PC-3 (cell line): ENCODE measurements at regions not wholly inside any gene's neighbourhood (a gene's known extent, or its start where the extent isn't known, plus 50 kb on each side); places are given as distances from the start of the nearest gene placed in this dataset.

Experiments used
- ATAC-seq: fragments of 200-7000 bp; cut with Tn5 transposase; 2 replicates; pipeline ENCODE4 v1.9.1; 2020; ENCODE audit warnings: mild to moderate bottlenecking, moderate library complexity
- BruUV-seq: library from RNA; stranded (reverse); fragments of 400-500 nt; replicated peaks from 2 replicates; lab custom pipeline; 2021; lab: Mats Ljungman, UMichigan
- CTCF ChIA-PET: fragments of 300-600 bp; sonication (Branson Sonifier 250); formaldehyde crosslinking; loops from one replicate; lab custom pipeline; 2022; ENCODE audit warnings: antibody characterized with exemption; lab: Charles Lee
- POLR2A ChIA-PET: fragments of 300-600 bp; sonication (Branson Sonifier 250); formaldehyde crosslinking; loops from one replicate; lab custom pipeline; 2022; ENCODE audit warnings: antibody characterized with exemption; ENCODE audit not compliant: unreplicated experiment; lab: Charles Lee
- DNase-seq: peaks from one replicate; pipeline ENCODE4 v3.0.0-alpha.2; 2015
- H2AFZ ChIP-seq: fragments of 300-600 bp; sonication (generic); 2 replicates; pipeline ENCODE4 v1.6.0; 2016; ENCODE audit warnings: antibody characterized with exemption, low read length
- H3F3A ChIP-seq: fragments of 300-600 bp; sonication (generic); one replicate; pipeline ENCODE4 v1.6.0; 2017; ENCODE audit warnings: antibody characterized with exemption, low read length, control low read depth, mild to moderate bottlenecking; ENCODE audit not compliant: unreplicated experiment
- H3K27ac ChIP-seq: fragments of 300-600 bp; sonication (generic); 2 replicates; pipeline ENCODE4 v1.5.1; 2016; ENCODE audit warnings: mild to moderate bottlenecking, low read length
- H3K27me3 ChIP-seq: fragments of 300-600 bp; sonication (generic); 2 replicates; pipeline ENCODE4 v1.6.1; 2016; ENCODE audit warnings: low read length, mixed read lengths
- H3K36me3 ChIP-seq: fragments of 300-600 bp; sonication (generic); 2 replicates; pipeline ENCODE4 v1.6.1; 2016; ENCODE audit warnings: low read depth, mixed run types, low read length, mixed read lengths
- H3K4me1 ChIP-seq: fragments of 300-600 bp; sonication (generic); 2 replicates; pipeline ENCODE4 v1.5.1; 2016; ENCODE audit warnings: low read length; ENCODE audit not compliant: insufficient read depth
- H3K4me2 ChIP-seq: fragments of 300-600 bp; sonication (generic); 2 replicates; pipeline ENCODE4 v1.6.0; 2016; ENCODE audit warnings: low read length
- H3K4me3 ChIP-seq: fragments of 300-600 bp; sonication (generic); 2 replicates; pipeline ENCODE4 v1.5.1; 2016; ENCODE audit warnings: mild to moderate bottlenecking, low read length, mixed read lengths
- H3K79me2 ChIP-seq: fragments of 300-600 bp; sonication (generic); 2 replicates; pipeline ENCODE4 v1.6.1; 2017; ENCODE audit warnings: low read length, mixed read lengths
- H3K9ac ChIP-seq: fragments of 300-600 bp; sonication (generic); 2 replicates; pipeline ENCODE4 v1.6.0; 2016; ENCODE audit warnings: mild to moderate bottlenecking, low read length
- H3K9me2 ChIP-seq: fragments of 300-600 bp; sonication (generic); replicated peaks from 2 replicates; pipeline ENCODE4 v1.6.1; 2016; ENCODE audit warnings: mixed run types, low read length, mixed read lengths
- H3K9me3 ChIP-seq: fragments of 300-600 bp; sonication (generic); 2 replicates; pipeline ENCODE4 v1.6.1; 2016; ENCODE audit warnings: low read length, mixed read lengths
- H4K20me1 ChIP-seq: fragments of 300-600 bp; sonication (generic); 2 replicates; pipeline ENCODE4 v1.6.1; 2016; ENCODE audit warnings: low read length, mixed read lengths
- CTCF ChIP-seq: fragments of 300-600 bp; sonication (generic); conservative IDR thresholded peaks from 2 replicates; pipeline ENCODE4 v1.5.1; 2017; ENCODE audit warnings: antibody characterized with exemption, low read depth, mild to moderate bottlenecking, low read length
- EZH2 ChIP-seq: fragments of 300-600 bp; sonication (generic); IDR thresholded peaks from one replicate; pipeline ENCODE4 v1.6.1; 2017; ENCODE audit warnings: antibody characterized with exemption, mild to moderate bottlenecking, low read length; ENCODE audit not compliant: unreplicated experiment
- EZH2phosphoT487 ChIP-seq: fragments of 300-600 bp; sonication (generic); IDR thresholded peaks from 2 replicates; pipeline ENCODE4 v1.6.1; 2018; ENCODE audit warnings: mild to moderate bottlenecking, antibody characterized with exemption, low read length, borderline replicate concordance
- intact Hi-C: fragments of 100-400 bp; cut with micrococcal nuclease; formaldehyde crosslinking; loops from 2 replicates; pipeline ENCODE4 v1.9.0; 2023

- Histone ChIP-seq H4K20me1 (no peaks in the 10 kb centered on the region), H2AFZ (no peak overlapping the region), H3K79me2 (no peaks in the 10 kb centered on the region), H3K4me1 (no peaks in the 10 kb centered on the region), H3K9ac (no peak overlapping the region), H3K27me3 (no peaks in the 10 kb centered on the region), H3K9me3 (no peaks in the 10 kb centered on the region), H3K4me2 (no peak overlapping the region), H3K4me3 (no peak overlapping the region), H3K36me3 (no peaks in the 10 kb centered on the region), H3F3A (no peaks in the 10 kb centered on the region), H3K27ac (no peak overlapping the region), H3K9me2 (no peaks in the 10 kb centered on the region)
- no peak for DNase-seq
- ATAC-seq: no peak
- no TSS peak for BruUV-seq
- intact Hi-C loops: no loop called here
- CTCF ChIA-PET: no interaction called here
- TF ChIP-seq EZH2 (no peak), CTCF (no peak), EZH2phosphoT487 (no peak)
- POLR2A ChIA-PET: no interaction called here
Measured at GRCh38 chr5:56607074-56607473, 208.3 kb upstream of the MAP3K1 start.

DNA sequence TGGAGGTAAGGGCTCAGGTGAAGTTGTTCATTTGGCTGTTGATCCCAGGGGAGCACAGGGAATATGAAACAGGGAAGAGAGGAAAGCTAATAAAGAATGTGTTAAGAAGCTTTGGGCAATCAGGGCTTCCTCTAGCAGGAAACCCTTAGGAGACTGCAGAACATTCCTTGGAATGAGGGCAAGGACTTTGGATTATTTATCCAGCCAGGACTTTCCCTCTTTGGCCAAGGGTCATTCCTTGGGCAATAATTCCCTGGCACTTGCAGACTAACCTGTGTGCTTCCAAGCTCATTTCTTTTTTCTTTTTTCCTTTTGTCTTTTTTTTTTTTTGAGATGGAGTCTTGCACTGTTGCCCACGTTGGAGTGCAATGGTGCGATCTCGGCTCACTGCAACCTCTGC is 209.2 kb upstream of the MAP3K1 start:
- H3K4me3 ChIP-seq: no peak overlapping the region
- no peaks in the 10 kb centered on the region for H3K27me3 ChIP-seq
- H3K9me3 ChIP-seq: no peaks in the 10 kb centered on the region
- no peak overlapping the region for H3K4me2 ChIP-seq
- BruUV-seq: no TSS peak
- H3K9me2 ChIP-seq: no peaks in the 10 kb centered on the region
- intact Hi-C loops: no loop called here
- no peaks in the 10 kb centered on the region for H3K36me3 ChIP-seq
- H3F3A ChIP-seq: no peaks in the 10 kb centered on the region
- no peak overlapping the region for H3K9ac ChIP-seq
- no peaks in the 10 kb centered on the region for H4K20me1 ChIP-seq
- H3K79me2 ChIP-seq: no peaks in the 10 kb centered on the region
- TF ChIP-seq EZH2: no peak
- no peak for TF ChIP-seq CTCF
- TF ChIP-seq EZH2phosphoT487: no peak
- ChIA-PET CTCF (no interaction called here), POLR2A (no interaction called here)
- ATAC-seq (no peak), DNase-seq (no peak)
- H2AFZ ChIP-seq: no peak overlapping the region
- H3K4me1 ChIP-seq: no peaks in the 10 kb centered on the region
- H3K27ac ChIP-seq: no peak overlapping the region

DNA sequence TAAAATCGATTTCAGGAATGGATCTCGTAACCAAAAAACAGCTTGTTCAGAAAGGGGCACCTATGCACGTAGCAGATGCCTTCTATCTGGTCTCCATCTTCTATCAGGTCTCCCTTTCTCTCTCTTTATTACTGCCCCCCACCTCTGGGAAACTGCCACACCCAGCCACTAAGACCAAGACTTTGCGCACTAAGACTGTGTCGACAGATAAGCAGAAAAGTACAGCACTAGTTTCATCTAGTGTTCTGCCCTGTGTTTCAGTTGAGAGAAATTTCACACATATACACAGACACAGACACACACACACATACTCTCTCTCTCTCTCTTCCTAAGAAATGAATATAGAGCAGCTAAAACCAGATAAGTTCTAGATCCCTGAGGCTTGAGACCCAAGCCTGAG is 210.1 kb upstream of the MAP3K1 start:
- Histone ChIP-seq H2AFZ (no peak overlapping the region), H3K4me3 (no peak overlapping the region), H3K9me2 (no peaks in the 10 kb centered on the region), H3K27me3 (no peaks in the 10 kb centered on the region), H3K9me3 (no peaks in the 10 kb centered on the region), H3K4me1 (no peaks in the 10 kb centered on the region), H3K4me2 (no peak overlapping the region), H3K27ac (no peak overlapping the region), H3K79me2 (no peaks in the 10 kb centered on the region), H3K36me3 (no peaks in the 10 kb centered on the region), H3K9ac (no peak overlapping the region), H4K20me1 (no peaks in the 10 kb centered on the region), H3F3A (no peaks in the 10 kb centered on the region)
- CTCF ChIA-PET: no interaction called here
- no peak for DNase-seq
- no peak for ATAC-seq
- intact Hi-C loops: no loop called here
- BruUV-seq: no TSS peak
- POLR2A ChIA-PET: no interaction called here
- TF ChIP-seq EZH2phosphoT487 (no peak), CTCF (no peak), EZH2 (no peak)
